HG03045 (cell line): ENCODE measurements at regions not wholly inside any gene's neighbourhood (a gene's known extent, or its start where the extent isn't known, plus 50 kb on each side); places are given as distances from the start of the nearest gene placed in this dataset.

Source experiments
- ATAC-seq: cut with Tn5 transposase; IDR thresholded peaks from one replicate; pipeline ENCODE4 v1.9.1; 2021; ENCODE audit warnings: mild to moderate bottlenecking, moderate library complexity; ENCODE audit not compliant: unreplicated experiment

- no peak for ATAC-seq
These were observed 552.4 kb upstream of the ZNF608 start for GRCh38 chr5:125298746-125299379.

- ATAC-seq: no peak
These were observed 555.3 kb upstream of the ZNF608 start for GRCh38 chr5:125301711-125302110.

GRCh38 chr5:125302577-125302976 lies 556.1 kb upstream of the ZNF608 start:
- ATAC-seq: no peak

GRCh38 chr5:125306741-125307140 lies 560.3 kb upstream of the ZNF608 start:
- ATAC-seq: no peak

- no peak for ATAC-seq
These were observed 564.3 kb upstream of the ZNF608 start for GRCh38 chr5:125310749-125311148.

- no peak for ATAC-seq
These were observed 565.3 kb upstream of the ZNF608 start for GRCh38 chr5:125311743-125312142.

- ATAC-seq: no peak
These were observed 567.1 kb upstream of the ZNF608 start for GRCh38 chr5:125313555-125313954.

GRCh38 chr5:125315306-125315705 lies 568.9 kb upstream of the ZNF608 start:
- ATAC-seq: no peak

GRCh38 chr5:125316391-125316790 lies 570.0 kb upstream of the ZNF608 start:
- no peak for ATAC-seq

GRCh38 chr5:125316915-125317535 lies 570.6 kb upstream of the ZNF608 start:
- no peak for ATAC-seq

GRCh38 chr5:125317536-125317995 lies 571.1 kb upstream of the ZNF608 start:
- ATAC-seq: no peak

- no peak for ATAC-seq
These were observed 575.2 kb upstream of the ZNF608 start for GRCh38 chr5:125321654-125322053.

- ATAC-seq: no peak
These were observed 577.2 kb upstream of the ZNF608 start for GRCh38 chr5:125323613-125324012.

GRCh38 chr5:125325488-125326149 lies 579.2 kb upstream of the ZNF608 start:
- ATAC-seq: no peak

GRCh38 chr5:125326150-125326510 lies 579.7 kb upstream of the ZNF608 start:
- ATAC-seq: no peak

GRCh38 chr5:125327676-125328075 lies 581.2 kb upstream of the ZNF608 start:
- ATAC-seq: no peak

GRCh38 chr5:125331987-125332598 lies 585.7 kb upstream of the ZNF608 start:
- no peak for ATAC-seq

GRCh38 chr5:125333416-125333815 lies 587.0 kb upstream of the ZNF608 start:
- no peak for ATAC-seq

GRCh38 chr5:125336401-125336800 lies 590.0 kb upstream of the ZNF608 start:
- no peak for ATAC-seq

GRCh38 chr5:125337294-125337693 lies 590.9 kb upstream of the ZNF608 start:
- ATAC-seq: no peak

- ATAC-seq: no peak
These were observed 592.2 kb upstream of the ZNF608 start for GRCh38 chr5:125338440-125339174.
